ENCODE measurements at regions not wholly inside any gene's neighbourhood (a gene's known extent, or its start where the extent isn't known, plus 50 kb on each side); places are given as distances from the start of the nearest gene placed in this dataset.

DNA sequence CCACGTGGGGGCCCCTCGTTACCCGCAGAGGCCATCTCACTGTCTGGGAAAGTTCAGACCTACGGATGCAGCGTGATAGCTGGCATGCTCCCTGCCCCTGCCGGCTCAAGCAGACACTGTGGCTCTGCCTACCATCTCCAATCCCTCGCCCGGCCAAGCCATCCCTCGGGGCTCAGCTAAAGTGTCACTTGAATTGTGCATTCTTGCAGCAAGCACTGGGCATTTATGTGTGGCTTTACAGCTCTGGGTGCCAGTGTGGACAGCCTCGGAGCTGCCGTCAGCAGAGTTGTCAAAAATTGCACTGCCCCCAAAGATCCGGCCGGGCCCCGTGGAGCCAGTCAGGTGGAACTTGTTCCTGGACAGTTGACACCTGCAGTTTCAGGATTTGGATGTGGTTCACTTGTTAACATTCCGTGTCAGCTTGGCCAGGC, 75.0 kb upstream of the FGF3 start:
- Histone ChIP-seq H3K9me3 (peaks cover 6% of the 10 kb centered on the region; the same call in 2 of the 3 replicates), H3K4me3 (no peak overlapping the region), H3K4me2 (no peak overlapping the region), H3K27ac (no peak overlapping the region), H3K4me1 (no peaks in the 10 kb centered on the region)
- ATAC-seq (no peak), DNase-seq (ENCODE audit: low read depth in 1 of 2, low spot score in 1 of 2) (no peak), FAIRE-seq (no peak)
- TF ChIP-seq RARB (CRISPR knock-in tag; IDR thresholded peaks at IDR 0.05) (no peak), HOXB5 (CRISPR knock-in tag; IDR thresholded peaks at IDR 0.05) (no peak), JUNB (IDR thresholded peaks at IDR 0.05) (no peak), CBX8 (IDR thresholded peaks at IDR 0.05) (no peak), NR3C1 (IDR thresholded peaks at IDR 0.05) (no peak), BHLHE40 (IDR thresholded peaks at IDR 0.05; ENCODE audit: low read depth, low read length) (no peak), TP53 (CRISPR knock-in tag; IDR thresholded peaks at IDR 0.05) (no peak), POLR2A (IDR thresholded peaks at IDR 0.05; ENCODE audit: low read length) (no peak), FOSB (CRISPR knock-in tag; IDR thresholded peaks at IDR 0.05) (no peak), EHF (CRISPR knock-in tag; IDR thresholded peaks at IDR 0.05) (no peak), HOXA7 (CRISPR knock-in tag; IDR thresholded peaks at IDR 0.05) (no peak), ZNF302 (CRISPR knock-in tag; IDR thresholded peaks at IDR 0.05) (no peak), CBX2 (IDR thresholded peaks at IDR 0.05; ENCODE audit: borderline replicate concordance, low read depth) (no peak)
- TF ChIP-seq, protein P1, sequence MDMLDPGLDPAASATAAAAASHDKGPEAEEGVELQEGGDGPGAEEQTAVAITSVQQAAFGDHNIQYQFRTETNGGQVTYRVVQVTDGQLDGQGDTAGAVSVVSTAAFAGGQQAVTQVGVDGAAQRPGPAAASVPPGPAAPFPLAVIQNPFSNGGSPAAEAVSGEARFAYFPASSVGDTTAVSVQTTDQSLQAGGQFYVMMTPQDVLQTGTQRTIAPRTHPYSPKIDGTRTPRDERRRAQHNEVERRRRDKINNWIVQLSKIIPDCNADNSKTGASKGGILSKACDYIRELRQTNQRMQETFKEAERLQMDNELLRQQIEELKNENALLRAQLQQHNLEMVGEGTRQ (IDR thresholded peaks at IDR 0.05), result no peak
- TF ChIP-seq, protein P2, sequence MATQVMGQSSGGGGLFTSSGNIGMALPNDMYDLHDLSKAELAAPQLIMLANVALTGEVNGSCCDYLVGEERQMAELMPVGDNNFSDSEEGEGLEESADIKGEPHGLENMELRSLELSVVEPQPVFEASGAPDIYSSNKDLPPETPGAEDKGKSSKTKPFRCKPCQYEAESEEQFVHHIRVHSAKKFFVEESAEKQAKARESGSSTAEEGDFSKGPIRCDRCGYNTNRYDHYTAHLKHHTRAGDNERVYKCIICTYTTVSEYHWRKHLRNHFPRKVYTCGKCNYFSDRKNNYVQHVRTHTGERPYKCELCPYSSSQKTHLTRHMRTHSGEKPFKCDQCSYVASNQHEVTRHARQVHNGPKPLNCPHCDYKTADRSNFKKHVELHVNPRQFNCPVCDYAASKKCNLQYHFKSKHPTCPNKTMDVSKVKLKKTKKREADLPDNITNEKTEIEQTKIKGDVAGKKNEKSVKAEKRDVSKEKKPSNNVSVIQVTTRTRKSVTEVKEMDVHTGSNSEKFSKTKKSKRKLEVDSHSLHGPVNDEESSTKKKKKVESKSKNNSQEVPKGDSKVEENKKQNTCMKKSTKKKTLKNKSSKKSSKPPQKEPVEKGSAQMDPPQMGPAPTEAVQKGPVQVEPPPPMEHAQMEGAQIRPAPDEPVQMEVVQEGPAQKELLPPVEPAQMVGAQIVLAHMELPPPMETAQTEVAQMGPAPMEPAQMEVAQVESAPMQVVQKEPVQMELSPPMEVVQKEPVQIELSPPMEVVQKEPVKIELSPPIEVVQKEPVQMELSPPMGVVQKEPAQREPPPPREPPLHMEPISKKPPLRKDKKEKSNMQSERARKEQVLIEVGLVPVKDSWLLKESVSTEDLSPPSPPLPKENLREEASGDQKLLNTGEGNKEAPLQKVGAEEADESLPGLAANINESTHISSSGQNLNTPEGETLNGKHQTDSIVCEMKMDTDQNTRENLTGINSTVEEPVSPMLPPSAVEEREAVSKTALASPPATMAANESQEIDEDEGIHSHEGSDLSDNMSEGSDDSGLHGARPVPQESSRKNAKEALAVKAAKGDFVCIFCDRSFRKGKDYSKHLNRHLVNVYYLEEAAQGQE (IDR thresholded peaks at IDR 0.05), result no peak
- TF ChIP-seq, protein P3, sequence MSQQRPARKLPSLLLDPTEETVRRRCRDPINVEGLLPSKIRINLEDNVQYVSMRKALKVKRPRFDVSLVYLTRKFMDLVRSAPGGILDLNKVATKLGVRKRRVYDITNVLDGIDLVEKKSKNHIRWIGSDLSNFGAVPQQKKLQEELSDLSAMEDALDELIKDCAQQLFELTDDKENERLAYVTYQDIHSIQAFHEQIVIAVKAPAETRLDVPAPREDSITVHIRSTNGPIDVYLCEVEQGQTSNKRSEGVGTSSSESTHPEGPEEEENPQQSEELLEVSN (IDR thresholded peaks at IDR 0.05; ENCODE audit: borderline replicate concordance, low read depth), result no peak
- TF ChIP-seq, protein P4, sequence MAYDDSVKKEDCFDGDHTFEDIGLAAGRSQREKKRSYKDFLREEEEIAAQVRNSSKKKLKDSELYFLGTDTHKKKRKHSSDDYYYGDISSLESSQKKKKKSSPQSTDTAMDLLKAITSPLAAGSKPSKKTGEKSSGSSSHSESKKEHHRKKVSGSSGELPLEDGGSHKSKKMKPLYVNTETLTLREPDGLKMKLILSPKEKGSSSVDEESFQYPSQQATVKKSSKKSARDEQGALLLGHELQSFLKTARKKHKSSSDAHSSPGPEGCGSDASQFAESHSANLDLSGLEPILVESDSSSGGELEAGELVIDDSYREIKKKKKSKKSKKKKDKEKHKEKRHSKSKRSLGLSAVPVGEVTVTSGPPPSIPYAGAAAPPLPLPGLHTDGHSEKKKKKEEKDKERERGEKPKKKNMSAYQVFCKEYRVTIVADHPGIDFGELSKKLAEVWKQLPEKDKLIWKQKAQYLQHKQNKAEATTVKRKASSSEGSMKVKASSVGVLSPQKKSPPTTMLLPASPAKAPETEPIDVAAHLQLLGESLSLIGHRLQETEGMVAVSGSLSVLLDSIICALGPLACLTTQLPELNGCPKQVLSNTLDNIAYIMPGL (CRISPR knock-in tag; IDR thresholded peaks at IDR 0.05; ENCODE audit: borderline replicate concordance), result no peak
- ChIA-PET CTCF (interaction anchor here (0.8 to 13.1 kb wide), 11 partner anchors 10 to 187 kb away, joined by 3 to 120 read pairs (median 5); partner anchors contain the start of gene FGF19), POLR2A (no interaction called here)
- 80% methylated on average over 14 of the region's 15 CpGs for WGBS (ENCODE audit: missing lambda C conversion rate)

DNA sequence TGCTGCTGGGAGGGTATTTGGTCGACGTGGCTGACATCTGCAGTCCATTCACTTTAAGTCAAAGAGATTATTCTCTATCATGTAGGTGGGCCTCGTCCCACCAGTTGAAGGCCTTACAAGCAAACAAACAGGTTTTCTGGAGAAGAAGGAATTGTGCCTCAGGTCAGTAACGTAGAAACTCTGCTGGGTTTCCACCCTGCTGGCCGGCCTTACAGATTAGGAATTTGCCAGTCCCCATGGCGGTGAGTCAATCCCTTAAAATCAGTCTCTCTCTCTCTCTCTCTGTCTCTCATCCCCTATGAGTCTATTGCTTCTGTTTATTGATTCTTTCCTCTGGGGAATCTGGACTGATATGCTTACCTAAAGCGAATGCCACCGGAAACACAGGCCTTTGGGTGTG, 75.4 kb upstream of the FGF3 start:
- 66% methylated on average over 8 of the region's 8 CpGs for WGBS (ENCODE audit: missing lambda C conversion rate)
- FAIRE-seq, result no peak
- H3K4me2 ChIP-seq, result no peak overlapping the region
- peaks cover 6% of the 10 kb centered on the region; the same call in 2 of the 3 replicates for H3K9me3 ChIP-seq
- POLR2A ChIA-PET, result no interaction called here
- ATAC-seq, result no peak
- CTCF ChIA-PET, result interaction anchor here (1.1 to 13.1 kb wide), 7 partner anchors 13 to 188 kb away, joined by 3 to 120 read pairs (median 6); partner anchors contain the start of gene FGF19
- no peaks in the 10 kb centered on the region for H3K4me1 ChIP-seq
- H3K27ac ChIP-seq, result no peak overlapping the region
- DNase-seq (ENCODE audit: low read depth in 1 of 2, low spot score in 1 of 2), result no peak
- no peak overlapping the region for H3K4me3 ChIP-seq
- TF ChIP-seq EP300 (IDR thresholded peaks at IDR 0.05) (no peak), ESRRA (IDR thresholded peaks at IDR 0.05; ENCODE audit: borderline replicate concordance, low read length) (no peak), HOXB5 (CRISPR knock-in tag; IDR thresholded peaks at IDR 0.05) (no peak), TFCP2L1 (CRISPR knock-in tag; IDR thresholded peaks at IDR 0.05) (no peak), PHF8 (IDR thresholded peaks at IDR 0.05; ENCODE audit: borderline replicate concordance, low read depth) (no peak), CEBPB (IDR thresholded peaks at IDR 0.05) (no peak), HOXB13 (CRISPR knock-in tag; IDR thresholded peaks at IDR 0.05; ENCODE audit: low read depth) (no peak)
- TF ChIP-seq, protein P5, sequence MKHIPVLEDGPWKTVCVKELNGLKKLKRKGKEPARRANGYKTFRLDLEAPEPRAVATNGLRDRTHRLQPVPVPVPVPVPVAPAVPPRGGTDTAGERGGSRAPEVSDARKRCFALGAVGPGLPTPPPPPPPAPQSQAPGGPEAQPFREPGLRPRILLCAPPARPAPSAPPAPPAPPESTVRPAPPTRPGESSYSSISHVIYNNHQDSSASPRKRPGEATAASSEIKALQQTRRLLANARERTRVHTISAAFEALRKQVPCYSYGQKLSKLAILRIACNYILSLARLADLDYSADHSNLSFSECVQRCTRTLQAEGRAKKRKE (CRISPR knock-in tag; IDR thresholded peaks at IDR 0.05; ENCODE audit: low read depth), result no peak

Data from A549 (cell line).